ENCODE measurements at regions not wholly inside any gene's neighbourhood (a gene's known extent, or its start where the extent isn't known, plus 50 kb on each side); places are given as distances from the start of the nearest gene placed in this dataset.
"Not testable (repeated sequence)": the region's sequence is repeated elsewhere in the genome, so short reads cannot be mapped to it uniquely, and the experiment has no call there.

DNA sequence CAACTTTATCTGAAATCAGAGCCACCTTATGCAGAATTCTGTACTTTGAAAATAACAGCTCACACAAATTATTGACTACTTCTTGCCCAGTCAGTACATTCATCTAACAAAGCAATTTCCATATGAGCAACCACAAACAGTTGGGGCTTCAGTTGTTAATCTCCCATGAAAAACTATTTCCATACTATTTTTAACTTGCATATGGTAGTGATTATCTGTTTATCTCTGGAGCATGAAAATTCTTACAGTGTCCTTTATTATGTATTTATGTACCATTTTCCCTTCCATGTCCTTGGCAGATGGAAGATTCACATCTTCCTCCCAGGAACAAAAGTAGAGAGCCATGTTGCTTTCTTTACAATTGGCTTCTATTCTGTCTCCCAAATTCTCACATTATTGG lies 285.7 kb downstream of the CRPPA start:
- no peak for DNase-seq

DNA sequence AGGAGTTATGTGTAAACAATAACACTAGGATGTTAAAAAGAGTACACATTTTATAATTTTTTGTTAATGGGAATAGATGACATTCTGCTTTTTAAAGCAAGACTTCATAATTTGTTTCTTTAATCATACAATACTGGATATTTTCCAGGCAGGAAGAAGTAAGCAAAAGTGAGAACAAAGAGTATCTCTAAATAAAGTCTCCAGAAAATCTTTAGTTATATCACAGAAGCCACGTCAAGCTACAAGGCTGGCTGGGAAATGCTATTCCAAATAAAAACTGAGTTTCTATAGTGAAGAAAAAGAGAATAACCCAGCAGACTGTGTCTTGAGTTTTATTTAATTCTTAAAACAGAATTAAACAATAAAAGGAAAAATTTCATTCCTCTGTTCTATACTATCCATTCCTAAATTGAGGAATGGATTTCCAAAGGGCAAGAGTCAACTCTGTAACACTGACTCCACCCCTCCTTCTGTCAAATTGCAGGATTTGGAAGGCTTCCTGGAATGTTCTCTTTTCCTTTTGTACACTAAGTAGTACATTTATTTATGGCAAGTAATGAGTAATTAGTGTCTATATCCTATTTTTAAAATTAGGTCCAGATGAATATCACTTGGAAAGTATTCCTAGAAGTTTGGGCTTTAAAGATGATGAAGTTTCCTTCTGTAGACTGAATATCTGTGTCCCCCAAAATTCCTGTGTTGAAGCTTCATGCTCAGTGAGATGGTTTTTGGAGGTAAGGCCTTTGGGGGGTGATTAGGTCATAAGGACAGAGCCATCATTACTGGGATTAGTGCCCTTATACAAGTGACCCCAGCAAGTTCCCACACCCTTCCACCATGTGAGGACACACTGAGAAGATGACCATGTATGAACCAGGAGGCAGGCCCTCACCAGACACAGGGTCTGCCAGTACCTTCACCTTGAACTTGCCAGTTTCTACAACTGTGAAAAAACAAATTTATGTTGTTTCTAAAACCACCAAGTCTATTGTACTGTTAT lies 290.9 kb downstream of the CRPPA start:
- DNase-seq: no peak

DNA sequence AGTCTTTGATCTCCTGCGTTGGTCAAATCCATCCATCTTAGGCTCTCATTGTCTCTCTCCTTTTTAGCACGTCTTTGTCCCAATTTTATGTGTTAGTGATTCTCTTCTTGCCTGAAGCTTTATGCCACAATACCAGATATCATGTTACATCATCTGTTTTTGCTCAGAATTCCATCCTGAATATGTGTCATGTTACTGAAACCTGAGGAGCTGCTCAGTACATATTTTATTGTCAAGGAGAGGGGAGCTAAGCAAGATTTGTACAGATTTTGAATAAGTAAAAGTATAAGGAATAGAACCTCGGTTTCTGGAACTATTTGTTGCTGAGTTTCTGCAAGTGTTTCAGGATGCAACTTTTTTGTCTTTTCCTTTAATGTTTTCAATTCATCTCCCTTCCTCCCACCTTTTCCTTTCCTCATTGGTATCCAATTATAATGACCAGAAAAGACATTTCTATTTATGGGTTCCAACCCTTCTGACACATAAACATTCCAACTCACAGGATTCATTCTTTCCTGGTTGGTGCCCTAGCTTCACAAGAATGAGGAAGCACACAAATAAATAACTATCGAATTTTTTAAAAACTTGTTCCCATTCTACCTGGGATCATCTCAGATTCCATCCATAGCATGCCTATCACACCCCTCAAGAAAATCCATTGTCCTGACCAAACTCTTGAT lies 291.8 kb downstream of the CRPPA start:
- no peak for DNase-seq

DNA sequence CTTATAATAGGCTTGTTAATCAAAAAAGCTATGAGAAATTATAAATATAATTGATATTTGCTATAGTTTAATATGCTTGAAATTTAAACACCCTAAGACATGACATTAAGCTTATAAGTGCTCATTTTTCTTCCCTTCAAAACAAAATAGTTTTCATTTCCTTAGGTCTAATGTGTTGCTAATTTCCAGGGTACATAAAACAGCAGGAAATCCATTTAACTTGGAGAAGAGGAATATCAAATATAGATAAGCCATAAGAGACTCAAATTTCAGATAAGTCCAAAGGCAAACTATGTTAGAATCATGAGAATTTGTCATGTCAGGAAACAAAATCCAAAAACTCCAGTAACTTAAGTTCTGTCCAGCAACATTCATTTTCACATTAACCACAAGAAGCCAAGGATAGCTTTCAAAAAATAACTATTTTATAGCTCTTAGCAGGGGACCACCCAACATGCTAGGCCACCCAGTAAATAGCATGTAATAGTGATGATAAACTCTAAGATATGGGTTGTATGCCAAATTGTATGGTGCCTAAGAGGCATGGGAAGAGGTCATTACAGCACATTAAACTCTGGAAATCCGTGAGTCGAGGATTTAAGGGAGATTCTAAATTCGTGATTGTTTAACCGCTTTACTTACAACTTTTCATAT lies 298.1 kb downstream of the CRPPA start:
- no peak for DNase-seq

DNA sequence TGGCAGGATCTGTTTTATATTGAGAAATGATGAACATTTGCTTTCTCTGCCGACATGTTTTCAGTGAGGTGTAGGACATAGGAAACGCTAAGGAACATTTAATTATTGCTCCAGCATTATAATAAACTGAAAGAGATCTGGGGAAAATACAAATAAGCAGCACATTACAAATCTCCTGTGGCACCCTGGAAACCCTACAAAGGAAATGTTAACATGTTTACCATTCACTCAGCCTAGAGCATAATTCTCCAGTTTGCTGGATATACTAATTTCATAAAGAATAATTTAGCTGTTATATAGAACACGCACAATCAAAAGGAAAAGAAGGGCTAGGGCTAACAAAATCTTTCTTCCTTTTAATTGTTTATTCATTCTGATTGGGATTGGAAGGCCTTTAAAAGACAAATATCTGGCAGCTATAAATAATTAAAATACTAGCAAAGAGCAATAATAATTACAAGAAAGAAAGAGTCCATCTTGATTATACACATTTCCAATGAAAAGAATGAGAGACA lies 299.4 kb downstream of the CRPPA start:
- DNase-seq: no peak

DNA sequence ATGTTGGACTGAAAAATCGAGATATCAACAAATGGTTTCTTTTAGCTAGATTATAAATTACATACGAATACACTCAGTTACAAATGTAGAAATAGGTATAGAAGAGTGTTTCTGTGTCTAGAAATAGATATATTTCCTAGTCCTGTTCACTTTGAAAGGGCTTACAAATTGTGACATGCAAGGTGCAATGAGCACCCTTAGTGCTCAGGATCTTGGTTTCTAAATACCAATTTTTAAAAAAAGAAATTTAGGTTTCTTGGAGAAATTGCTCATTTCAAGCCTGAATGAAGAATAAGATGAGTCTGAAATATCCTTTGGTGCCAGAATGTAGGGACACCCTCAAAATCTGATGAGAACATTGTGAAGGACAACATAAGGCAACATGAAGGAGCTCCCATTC lies 306.0 kb downstream of the CRPPA start:
- DNase-seq: no peak

DNA sequence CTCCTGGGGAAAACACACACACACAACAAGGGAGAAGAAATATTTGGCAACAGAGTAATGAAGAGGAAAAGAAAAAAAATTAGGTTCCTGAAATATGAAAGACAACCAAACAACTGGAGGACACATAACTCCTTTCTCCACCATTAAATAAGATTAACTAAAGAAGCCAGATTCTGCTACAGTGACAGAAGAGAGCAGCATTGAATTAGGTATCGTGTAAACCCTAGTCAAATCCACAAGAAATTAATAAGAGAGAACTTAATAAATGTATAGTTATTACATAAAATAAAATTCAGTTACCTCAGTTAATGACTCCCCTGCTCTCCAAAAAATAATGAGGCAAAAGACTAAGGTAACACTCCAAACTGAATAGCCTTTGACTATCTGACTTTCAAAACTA lies 306.7 kb downstream of the CRPPA start:
- no peak for DNase-seq

DNA sequence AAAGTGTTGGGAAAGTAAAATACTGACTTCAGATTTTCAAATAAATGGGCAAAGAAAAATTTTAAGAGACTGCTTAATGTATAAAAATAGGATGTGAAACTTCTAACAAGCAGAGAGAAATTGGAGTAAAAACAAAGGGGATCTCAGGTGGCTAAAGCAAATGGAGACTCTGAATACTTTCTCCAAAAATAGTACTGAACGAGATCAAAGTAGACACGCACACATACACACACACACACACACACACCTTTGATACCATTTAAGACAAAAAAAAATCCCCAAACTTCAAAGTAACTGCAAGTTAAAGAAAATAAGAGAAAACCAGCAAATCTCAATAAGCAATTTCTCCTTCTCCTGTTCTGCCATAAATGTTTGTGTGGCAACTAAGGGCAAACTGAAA lies 307.3 kb downstream of the CRPPA start:
- DNase-seq: no peak

DNA sequence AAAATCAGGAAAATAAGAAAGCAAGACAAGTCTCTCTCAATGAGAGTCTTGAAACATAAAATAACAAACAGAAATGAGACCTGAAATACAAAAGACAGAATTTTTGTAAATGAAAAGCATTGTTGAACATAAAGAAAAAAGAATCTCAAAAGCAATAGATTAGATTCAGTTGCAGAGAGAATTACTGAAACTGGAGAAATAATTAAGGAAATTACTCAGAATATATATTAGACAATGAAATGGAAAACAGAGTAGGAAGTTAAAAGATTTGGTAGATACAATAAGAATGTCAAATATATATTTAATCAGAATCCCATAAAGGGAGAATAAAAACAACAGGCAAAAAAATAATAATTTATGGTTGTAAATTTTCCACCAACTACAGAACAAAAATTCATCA lies 308.3 kb downstream of the CRPPA start:
- DNase-seq: no peak

DNA sequence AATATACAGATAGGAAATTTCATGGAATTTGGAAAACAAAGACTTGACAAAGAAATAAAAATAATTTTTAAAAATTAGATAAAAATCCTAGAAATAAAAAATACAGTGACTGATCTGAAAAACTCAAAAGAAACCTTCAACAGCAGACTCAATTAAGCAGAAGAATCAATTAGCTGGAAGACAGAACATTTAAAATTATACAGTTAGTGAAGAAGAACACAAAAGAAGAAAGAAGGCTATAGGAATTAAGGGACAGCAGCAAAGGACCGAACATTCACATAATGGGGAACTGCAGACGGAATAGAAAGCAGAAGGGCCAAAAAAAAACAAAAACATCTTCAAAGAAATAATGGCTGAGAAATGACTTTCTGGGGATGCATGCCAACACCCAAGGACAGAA lies 314.5 kb downstream of the CRPPA start:
- DNase-seq: no peak

DNA sequence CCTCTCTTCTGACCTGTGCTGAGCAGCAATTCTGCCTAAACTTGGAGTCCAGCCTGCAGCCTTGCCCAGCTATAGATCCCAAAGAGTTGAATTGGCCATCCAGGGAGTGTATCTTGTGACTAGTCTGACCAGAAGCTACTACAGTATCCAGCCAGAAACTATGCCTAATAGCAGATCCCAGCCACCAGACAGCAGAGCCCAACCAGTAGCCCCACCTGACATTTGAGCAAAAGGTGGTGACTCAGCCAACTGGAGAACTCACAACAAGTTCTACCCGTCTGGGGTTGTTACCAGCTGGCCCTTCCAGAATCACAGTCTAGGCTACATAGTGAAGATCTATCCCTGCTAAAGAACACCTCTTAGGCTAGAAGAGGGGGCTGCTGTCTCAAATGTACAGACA lies 315.0 kb downstream of the CRPPA start:
- DNase-seq: no peak

DNA sequence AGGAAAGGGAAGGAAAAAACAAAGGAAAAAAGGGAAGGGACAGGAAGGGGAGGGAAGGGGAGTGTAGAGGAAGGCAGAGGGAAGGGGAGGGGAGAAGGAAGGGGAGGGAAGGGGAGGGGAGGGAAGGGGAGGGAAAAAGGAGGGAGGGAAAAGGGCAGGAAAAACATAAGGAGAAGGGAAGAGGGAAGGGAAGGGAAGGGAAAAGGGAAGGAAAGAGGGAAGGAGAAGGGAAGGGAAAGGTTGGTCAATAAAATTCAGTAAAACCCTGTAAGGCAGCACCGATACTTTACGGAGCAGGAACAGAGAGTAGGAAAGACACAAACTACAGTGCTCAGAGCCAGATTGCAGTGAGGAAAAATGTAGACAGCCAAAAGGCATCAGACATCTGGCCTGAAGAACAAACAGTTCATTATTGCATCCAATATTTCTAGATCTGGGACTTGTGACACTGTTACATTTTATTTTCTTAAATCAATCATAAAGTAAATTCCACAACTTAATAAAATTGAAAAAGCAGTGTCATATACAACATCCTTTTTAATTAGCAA lies 322.0 kb downstream of the CRPPA start:
- no peak for DNase-seq

DNA sequence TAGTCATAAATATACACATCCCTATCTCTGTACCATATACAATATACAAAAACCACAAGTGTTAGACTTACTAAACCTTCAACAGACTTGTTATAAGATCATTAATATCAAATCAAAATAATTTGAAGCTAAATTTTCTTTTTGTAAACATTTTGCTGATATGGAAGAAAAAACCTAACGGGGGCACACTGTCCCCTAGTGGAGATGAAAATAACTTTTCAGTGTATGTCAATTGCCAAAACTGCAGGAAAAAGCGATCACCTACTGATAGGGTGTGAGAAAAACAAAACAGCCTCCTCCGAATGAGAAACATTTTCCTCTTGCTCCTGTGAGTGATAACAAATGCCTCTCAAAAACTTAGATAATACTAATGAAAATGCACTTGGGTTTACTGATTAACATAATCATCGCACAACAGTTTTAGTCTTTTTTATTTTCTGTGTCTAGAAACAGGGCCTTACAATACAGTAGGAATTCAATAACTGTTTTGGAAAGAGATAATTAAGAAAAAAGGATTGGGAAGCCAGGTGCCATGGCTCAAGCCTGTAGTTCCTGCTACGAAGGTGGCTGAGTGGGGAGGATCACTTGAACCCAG lies 322.7 kb downstream of the CRPPA start:
- no peak for DNase-seq

DNA sequence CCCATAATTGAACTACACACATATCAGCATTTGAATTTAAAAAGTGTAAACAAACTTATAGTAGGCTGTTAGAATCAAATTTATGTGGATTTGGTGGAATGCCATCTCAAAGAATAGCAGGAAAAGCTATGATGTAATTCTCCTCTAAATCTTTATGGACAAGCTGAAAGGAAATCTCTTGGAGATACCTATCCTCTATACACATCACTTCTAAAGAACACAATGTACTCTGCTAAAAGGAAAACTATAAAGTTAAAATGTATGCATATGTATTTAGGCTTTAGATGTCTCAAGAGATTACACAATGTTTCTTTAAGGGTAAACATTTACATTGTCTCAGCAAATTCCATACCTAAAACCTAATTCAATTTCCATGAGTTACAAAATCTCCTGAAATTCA lies 323.3 kb downstream of the CRPPA start:
- no peak for DNase-seq

DNA sequence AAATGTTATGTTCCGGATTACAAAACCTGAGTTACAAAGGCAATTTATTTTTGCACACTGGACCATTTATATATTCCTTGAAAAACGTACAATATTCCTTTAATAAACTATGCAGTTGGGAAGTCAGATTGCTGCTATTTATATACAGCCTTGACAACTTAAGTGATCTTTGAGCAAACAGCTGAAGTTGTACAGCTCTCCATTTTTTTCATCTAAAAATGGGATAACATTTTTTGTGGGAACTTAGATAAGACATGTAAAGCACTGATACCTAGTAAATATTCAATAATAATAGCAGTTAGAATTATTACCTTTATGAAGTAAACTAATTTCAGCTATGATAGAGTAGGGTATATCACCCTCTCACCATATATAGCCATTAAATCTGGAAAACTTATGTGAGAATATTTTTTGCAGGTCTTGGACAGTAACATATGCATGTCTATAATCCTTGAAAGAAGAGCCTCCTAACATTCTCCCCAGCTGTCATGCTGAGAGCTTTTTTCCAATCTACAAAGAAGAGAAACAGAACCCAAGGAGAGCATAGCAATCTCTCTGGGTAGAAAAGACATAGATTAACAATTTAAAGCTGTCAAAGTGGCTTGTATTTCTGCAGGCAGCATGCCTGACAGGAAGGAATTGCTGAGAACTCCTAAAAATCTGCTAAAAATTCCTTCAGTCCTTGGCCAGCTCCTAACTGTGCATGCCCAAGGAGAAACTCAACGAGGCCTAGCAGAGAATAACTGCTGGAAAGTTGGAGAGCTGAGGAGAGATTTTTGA lies 326.0 kb downstream of the CRPPA start:
- DNase-seq: no peak

DNA sequence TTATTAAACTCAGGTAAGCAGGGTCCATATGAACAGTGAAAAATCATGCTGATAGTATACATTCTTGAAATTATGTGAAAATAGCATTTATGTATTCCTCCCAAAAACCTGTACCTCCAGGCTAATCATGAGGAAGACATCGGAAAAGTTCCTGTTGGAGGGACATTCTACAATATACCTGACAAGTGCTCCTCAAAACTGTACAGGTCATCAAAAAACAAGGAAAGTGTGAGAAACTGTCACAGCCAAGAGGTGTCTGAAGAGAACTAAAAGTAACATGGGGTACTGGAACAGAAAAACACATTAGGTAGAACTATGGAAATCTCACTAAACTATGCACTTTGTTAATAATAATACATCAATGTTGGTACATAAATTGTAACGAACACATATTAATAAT lies 326.7 kb downstream of the CRPPA start:
- DNase-seq: no peak

DNA sequence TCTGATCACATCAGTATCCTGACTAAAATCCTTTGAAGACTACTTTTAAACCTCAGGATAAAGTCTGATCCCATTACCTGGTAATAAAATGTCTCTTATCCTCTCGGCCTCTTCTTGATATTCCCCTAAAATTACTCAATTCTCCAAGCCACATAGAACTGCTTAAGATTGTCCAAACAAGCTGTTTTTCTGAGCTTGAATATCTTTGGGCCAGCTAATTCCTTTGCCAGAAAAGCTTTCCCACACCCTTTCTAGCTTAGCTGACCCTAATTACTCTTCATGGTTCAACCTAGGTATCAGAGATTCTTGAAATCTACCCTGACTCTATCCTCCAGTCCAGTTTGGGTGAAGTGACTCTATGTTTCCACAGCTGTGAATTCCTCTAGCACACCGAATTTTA lies 328.6 kb downstream of the CRPPA start:
- DNase-seq: no peak

DNA sequence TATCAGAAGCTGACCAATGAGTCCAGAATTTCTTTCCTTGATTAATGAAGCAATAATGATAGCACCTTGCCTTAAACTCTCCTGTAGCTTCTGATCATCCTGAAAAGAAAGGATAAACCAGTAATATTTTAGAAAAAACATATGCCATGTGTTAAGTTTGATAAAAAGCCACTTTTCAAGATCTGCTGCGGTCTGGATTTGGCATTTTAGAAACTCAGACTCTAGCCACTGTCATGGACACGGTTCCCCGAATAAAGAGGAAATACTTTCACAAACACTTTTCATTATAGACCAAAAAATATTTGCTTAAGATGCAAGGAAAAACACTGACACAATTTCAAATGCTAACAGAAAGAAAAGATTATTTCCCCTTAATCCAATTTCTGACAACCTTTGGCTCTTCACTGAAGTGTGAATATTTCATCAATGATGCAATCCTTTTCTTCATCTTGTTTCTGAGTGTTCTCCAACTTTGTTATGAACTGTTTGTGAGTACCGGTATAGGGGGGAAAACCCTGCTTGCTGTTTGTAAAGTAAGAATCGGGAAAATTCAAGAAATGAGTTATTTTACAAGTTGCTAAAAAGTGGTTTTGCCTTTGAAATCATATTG lies 329.5 kb downstream of the CRPPA start:
- DNase-seq: no peak

DNA sequence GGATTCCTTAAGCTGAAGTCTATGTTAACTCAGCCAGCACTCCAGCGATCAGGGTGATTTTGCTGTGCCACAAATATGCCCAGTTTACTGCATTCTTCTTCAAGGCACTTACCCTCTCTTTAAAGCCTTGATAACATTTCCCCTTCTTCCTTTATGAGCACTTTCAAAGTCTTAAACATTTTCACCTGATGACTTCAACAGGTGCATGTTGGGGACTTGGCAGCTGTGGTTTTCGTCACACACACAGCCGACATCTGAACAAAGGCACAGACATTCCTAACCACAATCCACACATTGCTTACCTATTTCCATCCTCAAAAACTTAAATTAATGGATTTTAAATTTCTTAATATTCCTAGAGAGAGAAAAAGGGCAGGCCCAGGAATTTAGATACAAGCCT lies 331.5 kb downstream of the CRPPA start:
- DNase-seq: no peak

DNA sequence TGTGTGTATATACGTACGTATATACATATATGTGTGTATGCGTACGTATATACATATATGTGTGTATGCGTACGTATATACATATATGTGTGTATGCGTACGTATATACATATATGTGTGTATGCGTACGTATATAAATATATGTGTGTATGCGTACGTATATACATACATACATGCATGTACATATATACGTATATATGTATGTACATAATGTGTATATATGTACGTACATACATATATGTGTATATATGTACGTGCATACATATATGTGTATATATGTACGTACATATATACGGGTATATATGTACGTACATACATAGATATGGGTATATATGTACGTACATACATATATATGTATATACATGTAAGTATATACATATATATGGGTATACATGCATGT lies 332.1 kb downstream of the CRPPA start:
- DNase-seq: no peak

DNA sequence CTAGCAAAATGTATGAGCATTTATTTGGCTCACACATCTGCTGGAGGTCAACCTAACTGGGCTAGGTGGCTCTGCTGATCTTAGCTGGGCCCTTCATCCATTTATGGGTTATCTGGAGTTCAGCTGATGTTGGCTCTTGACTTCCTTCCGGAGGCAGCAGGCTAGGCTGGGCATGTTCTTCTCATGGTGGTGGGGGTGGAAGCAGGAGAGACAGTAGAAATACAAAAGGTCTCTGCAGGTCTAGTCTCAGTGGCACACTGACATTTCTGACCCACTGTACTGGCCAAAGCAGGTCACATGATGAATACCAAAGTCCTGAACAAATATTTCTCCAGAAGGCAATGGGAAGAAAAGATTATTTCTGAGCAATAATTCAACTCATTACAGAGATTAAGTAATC lies 334.6 kb downstream of the CRPPA start:
- no peak for DNase-seq

DNA sequence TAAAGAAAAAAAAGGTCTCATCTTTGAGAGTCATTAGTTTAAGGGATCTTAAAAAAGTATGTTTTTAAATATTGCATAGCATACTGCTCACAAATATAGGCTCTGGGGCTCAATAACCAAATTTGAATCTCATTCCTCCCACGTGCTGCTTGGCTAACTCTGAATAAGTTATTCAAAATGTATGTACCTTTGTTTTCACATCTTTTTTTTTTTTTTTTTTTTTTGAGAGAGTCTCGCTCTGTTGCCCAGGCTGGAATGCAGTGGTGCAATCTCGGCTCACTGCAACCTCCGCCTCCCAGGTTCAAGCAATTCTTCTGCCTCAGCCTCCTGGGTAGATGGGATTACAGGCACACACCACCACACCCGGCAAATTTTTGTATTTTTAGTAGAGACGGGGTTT lies 335.6 kb downstream of the CRPPA start:
- not testable (repeated sequence) for DNase-seq
